HEK293T (cell line): ENCODE measurements at regions not wholly inside any gene's neighbourhood (a gene's known extent, or its start where the extent isn't known, plus 50 kb on each side); places are given as distances from the start of the nearest gene placed in this dataset.

Experiments
- BHLHE40 ChIP-seq: fragments of 450-650 bp; IDR thresholded peaks from 2 replicates; pipeline ENCODE4 v1.6.1; 2016; ENCODE audit warnings: mild to moderate bottlenecking, moderate library complexity, borderline replicate concordance
- CTBP1 ChIP-seq: fragments of 450-650 bp; IDR thresholded peaks from 2 replicates; pipeline ENCODE4 v1.6.1; 2016; ENCODE audit warnings: borderline replicate concordance
- FOXK2 ChIP-seq: fragments of 450-650 bp; IDR thresholded peaks from 2 replicates; pipeline ENCODE4 v1.6.1; 2016; ENCODE audit warnings: mild to moderate bottlenecking
- FOXM1 ChIP-seq: fragments of 450-650 bp; IDR thresholded peaks from 2 replicates; pipeline ENCODE4 v1.6.1; 2017; ENCODE audit warnings: mild to moderate bottlenecking, borderline replicate concordance
- L3MBTL2 ChIP-seq: fragments of 450-650 bp; conservative IDR thresholded peaks from 2 replicates; pipeline ENCODE4 v1.6.1; 2016; ENCODE audit warnings: mild to moderate bottlenecking
- SP1 ChIP-seq: fragments of 450-650 bp; IDR thresholded peaks from 2 replicates; pipeline ENCODE4 v1.6.1; 2017
- SUZ12 ChIP-seq: fragments of 450-650 bp; IDR thresholded peaks from 2 replicates; pipeline ENCODE4 v1.6.1; 2016; ENCODE audit warnings: mild to moderate bottlenecking
- TARDBP ChIP-seq: fragments of 450-650 bp; IDR thresholded peaks from 2 replicates; pipeline ENCODE4 v1.6.1; 2016

DNA sequence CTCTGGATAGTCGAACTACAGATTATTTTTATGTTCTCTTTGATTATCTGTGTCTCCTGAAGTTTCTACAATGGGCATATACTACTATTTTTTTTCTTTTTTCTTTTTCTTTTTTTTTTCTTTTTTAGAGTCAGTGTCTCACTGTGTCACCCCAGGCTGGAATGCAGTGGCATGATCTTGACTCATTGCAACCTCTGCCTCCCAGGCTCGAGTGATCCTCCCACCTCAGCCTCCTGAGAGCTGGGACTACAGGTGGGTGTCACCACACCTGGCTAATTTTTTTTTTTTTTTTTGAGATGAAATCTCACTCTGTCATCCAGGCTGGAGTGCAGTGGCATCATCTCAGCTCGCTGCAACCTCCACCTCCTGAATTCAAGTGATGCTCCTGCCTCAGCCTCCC, 250.7 kb upstream of the KAZN start:
- TF ChIP-seq TARDBP, result no peak
- no peak for TF ChIP-seq BHLHE40
- TF ChIP-seq SUZ12, result no peak
- TF ChIP-seq FOXM1, result no peak
- no peak for TF ChIP-seq FOXK2
- no peak for TF ChIP-seq SP1
- no peak for TF ChIP-seq CTBP1
- no peak for TF ChIP-seq L3MBTL2
